ENCODE measurements at regions not wholly inside any gene's neighbourhood (a gene's known extent, or its start where the extent isn't known, plus 50 kb on each side); places are given as distances from the start of the nearest gene placed in this dataset.

DNA sequence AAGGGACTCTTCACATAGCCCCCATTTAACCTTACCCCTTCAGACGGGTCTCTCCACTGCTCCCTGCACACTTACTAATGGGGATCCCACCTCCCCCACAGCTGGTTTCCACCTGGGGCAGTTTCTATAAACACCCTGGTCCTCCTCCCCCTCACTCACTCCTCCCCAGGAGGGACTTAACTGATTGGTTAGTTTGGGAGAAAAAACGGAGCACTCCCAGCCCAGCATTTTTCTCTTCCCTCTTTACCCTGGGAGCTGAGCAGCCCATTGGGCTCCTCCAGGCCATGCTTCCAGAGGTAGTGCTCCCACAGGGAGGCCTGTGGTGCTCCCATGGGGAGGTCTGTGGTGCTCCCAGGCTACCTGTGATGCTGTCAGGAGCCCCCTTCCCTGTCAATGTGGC, 93.7 kb downstream of the MIS18A start:
- H3K4me3 ChIP-seq (ENCODE audit: low read depth, low read length), result no peak overlapping the region
- in situ Hi-C loops (cut with HindIII; ENCODE audit: low sequenced_read_pairs), result no loop called here
- TF ChIP-seq, protein P1, sequence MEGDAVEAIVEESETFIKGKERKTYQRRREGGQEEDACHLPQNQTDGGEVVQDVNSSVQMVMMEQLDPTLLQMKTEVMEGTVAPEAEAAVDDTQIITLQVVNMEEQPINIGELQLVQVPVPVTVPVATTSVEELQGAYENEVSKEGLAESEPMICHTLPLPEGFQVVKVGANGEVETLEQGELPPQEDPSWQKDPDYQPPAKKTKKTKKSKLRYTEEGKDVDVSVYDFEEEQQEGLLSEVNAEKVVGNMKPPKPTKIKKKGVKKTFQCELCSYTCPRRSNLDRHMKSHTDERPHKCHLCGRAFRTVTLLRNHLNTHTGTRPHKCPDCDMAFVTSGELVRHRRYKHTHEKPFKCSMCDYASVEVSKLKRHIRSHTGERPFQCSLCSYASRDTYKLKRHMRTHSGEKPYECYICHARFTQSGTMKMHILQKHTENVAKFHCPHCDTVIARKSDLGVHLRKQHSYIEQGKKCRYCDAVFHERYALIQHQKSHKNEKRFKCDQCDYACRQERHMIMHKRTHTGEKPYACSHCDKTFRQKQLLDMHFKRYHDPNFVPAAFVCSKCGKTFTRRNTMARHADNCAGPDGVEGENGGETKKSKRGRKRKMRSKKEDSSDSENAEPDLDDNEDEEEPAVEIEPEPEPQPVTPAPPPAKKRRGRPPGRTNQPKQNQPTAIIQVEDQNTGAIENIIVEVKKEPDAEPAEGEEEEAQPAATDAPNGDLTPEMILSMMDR (IDR thresholded peaks at IDR 0.05; ENCODE audit: low read depth, low read length, missing control alignments), result no peak
- DNase-seq (ENCODE audit: low read depth), result no peak

DNA sequence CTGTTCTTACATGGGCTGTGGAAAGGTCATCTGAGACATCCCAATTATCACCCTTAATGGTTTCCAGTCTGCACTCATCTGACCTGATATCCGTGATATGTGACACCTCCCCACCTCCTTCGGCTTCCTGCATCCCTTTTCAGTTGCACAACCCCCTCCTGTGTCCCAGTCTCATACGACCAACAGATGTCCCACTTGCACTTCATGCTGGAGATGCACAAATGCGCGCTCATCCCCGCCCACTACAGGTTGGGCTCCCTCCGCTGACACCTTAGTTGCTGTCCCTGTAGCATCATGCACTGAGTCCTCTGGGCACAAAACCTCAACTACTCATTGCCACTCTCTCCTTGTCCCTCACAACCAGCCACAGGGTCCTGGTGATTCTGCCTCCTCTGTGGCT, 94.4 kb downstream of the MIS18A start:
- TF ChIP-seq, protein P1 (IDR thresholded peaks at IDR 0.05; ENCODE audit: low read depth, low read length, missing control alignments), result no peak
- DNase-seq (ENCODE audit: low read depth), result no peak
- in situ Hi-C loops (cut with HindIII; ENCODE audit: low sequenced_read_pairs), result no loop called here
- H3K4me3 ChIP-seq (ENCODE audit: low read depth, low read length), result no peak overlapping the region

DNA sequence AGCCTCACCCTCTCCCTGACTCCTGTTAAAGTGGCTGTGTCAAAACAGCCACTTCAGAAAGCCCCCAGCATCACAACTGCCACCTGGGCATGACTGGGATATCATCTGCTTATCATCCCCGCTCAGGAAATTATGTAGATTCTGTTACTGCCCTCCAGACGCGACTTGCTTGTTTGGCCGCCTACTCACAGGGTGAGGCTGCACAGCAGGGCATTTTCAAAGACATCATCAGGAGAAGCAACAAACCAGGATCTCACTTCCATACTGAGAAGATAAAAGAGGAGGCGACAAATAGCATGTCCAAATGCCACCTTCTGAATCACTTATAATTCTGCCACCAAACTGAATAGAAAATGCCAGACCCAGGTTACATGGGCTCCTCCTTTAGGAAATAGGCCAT, 94.8 kb downstream of the MIS18A start:
- DNase-seq (ENCODE audit: low read depth), result no peak
- H3K4me3 ChIP-seq (ENCODE audit: low read depth, low read length), result no peak overlapping the region
- in situ Hi-C loops (cut with HindIII; ENCODE audit: low sequenced_read_pairs), result no loop called here
- TF ChIP-seq, protein P1 (IDR thresholded peaks at IDR 0.05; ENCODE audit: low read depth, low read length, missing control alignments), result no peak

DNA sequence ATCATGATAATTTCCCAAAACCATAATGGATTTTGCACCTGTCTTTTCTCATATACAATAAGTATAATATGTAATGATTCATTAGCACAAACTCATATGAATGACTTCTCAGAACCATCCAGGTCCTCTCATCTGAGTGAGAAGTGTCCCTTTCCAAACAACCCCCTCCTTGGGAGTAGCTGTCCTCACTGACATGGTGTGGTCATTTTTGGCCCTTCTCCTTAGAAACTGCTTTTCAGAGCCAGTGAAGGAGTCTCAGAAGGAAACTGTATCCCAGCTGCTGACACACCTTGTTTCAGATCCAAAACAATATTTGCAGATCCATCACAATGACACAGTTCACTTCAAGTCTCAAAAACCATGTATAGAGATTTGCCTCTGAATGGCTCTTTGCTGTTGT, 95.5 kb downstream of the MIS18A start:
- in situ Hi-C loops (cut with HindIII; ENCODE audit: low sequenced_read_pairs), result no loop called here
- H3K4me3 ChIP-seq (ENCODE audit: low read depth, low read length), result no peak overlapping the region
- TF ChIP-seq, protein P1 (IDR thresholded peaks at IDR 0.05; ENCODE audit: low read depth, low read length, missing control alignments), result no peak
- DNase-seq (ENCODE audit: low read depth), result no peak

DNA sequence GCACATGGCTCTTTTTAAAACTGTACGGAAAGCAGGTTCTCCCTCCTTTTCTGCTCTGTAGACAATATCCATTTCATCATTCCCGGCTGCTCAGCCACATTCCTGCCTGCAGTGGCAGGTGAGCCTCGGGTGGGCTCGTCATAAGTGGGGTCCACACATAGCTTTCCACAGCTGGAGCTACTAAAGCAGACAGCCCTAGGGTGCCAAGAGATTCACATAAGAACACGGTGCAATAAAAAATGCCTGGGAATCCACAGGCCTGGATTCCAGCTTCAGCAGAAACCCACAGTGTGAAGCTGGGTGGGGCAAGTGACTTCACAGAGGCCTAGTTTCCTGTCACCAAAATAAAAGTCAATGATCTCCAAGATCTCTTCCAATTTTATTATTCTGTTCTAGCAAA, 96.4 kb downstream of the MIS18A start:
- in situ Hi-C loops (cut with HindIII; ENCODE audit: low sequenced_read_pairs), result no loop called here
- no peak for DNase-seq (ENCODE audit: low read depth)
- H3K4me3 ChIP-seq (ENCODE audit: low read depth, low read length), result no peak overlapping the region

DNA sequence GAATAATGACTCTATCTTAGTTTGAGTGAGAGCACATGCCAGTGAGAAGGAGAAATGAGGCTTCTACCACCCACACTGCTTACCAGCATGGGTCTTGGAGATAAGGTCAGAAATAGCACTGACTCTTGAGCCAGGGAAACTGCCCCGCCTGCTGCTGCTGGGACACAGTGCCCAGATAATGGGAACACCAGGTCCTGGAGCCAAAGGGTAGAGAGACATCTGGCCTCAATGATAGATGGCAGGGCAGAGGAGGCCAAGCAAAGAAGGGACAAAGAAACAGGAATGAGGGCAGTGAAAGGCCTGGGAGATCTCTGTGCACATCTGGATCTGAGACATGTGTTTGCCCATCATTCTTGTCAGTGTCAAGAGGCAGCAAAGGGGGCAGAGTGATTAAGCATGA, 97.4 kb downstream of the MIS18A start:
- no peak for DNase-seq (ENCODE audit: low read depth)
- no peak overlapping the region for H3K4me3 ChIP-seq (ENCODE audit: low read depth, low read length)
- TF ChIP-seq, protein P1 (IDR thresholded peaks at IDR 0.05; ENCODE audit: low read depth, low read length, missing control alignments), result no peak
- in situ Hi-C loops (cut with HindIII; ENCODE audit: low sequenced_read_pairs), result no loop called here

More for the DNA sequence above, 96.4 kb downstream of the MIS18A start:
- TF ChIP-seq, protein P1 (IDR thresholded peaks at IDR 0.05; ENCODE audit: low read depth, low read length, missing control alignments), result no peak

DNA sequence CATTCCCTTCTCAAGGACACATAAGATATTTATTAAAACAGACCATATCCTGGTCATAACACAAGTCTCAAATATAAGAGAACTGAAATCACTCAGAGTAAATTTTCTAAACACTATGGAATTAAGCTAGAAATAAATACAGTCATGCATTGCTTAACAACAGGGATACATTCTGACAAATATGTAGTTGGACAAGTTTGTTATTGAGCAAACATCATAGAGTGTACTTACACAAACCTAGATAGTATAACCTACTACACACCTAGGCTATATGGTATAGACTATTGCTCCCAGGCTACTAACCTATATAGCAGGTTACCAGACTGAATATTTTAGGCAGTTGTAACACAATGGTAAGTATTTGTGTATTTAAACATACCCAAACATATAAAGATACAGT, 104.0 kb downstream of the MIS18A start:
- no peak overlapping the region for H3K4me3 ChIP-seq (ENCODE audit: low read depth, low read length)
- TF ChIP-seq, protein P1 (IDR thresholded peaks at IDR 0.05; ENCODE audit: low read depth, low read length, missing control alignments), result no peak
- in situ Hi-C loops (cut with HindIII; ENCODE audit: low sequenced_read_pairs), result no loop called here
- no peak for DNase-seq (ENCODE audit: low read depth)
